Neural cell (in vitro differentiated cells): ENCODE measurements at regions not wholly inside any gene's neighbourhood (a gene's known extent, or its start where the extent isn't known, plus 50 kb on each side); places are given as distances from the start of the nearest gene placed in this dataset.

Experiments
- EP300 ChIP-seq: fragments of 450-650 bp; conservative IDR thresholded peaks from 2 replicates; pipeline ENCODE4 v1.6.1; 2014; ENCODE audit warnings: antibody characterized with exemption, mild to moderate bottlenecking, moderate library complexity; ENCODE audit not compliant: poor library complexity, severe bottlenecking
- EZH2 ChIP-seq: fragments of 200-600, 300-800 bp; shearing (Covaris generic), sonication (generic); IDR thresholded peaks from 2 replicates; pipeline ENCODE4 v1.6.1; 2014; ENCODE audit warnings: antibody characterized with exemption, low read length, borderline replicate concordance, mild to moderate bottlenecking; ENCODE audit not compliant: insufficient read depth, poor library complexity, severe bottlenecking
- MXI1 ChIP-seq: fragments of 450-650 bp; conservative IDR thresholded peaks from 2 replicates; pipeline ENCODE4 v1.6.1; 2014; ENCODE audit warnings: antibody characterized with exemption, mild to moderate bottlenecking; ENCODE audit not compliant: poor library complexity, severe bottlenecking
- POLR2AphosphoS5 ChIP-seq: IDR thresholded peaks from 2 replicates; pipeline ENCODE4 v1.6.1; 2012
- TAF1 ChIP-seq: IDR thresholded peaks from 2 replicates; pipeline ENCODE4 v1.6.1; 2012; ENCODE audit warnings: low read depth
- TF ChIP-seq, protein P1 (sequence below): fragments of 450-650 bp; IDR thresholded peaks from 2 replicates; pipeline ENCODE4 v1.5.1; 2014; ENCODE audit warnings: antibody characterized with exemption, mild to moderate bottlenecking, moderate library complexity; ENCODE audit not compliant: poor library complexity, severe bottlenecking
- TF ChIP-seq, protein P2 (sequence below): IDR thresholded peaks from 2 replicates; pipeline ENCODE4 v1.6.1; 2012; ENCODE audit warnings: borderline replicate concordance

DNA sequence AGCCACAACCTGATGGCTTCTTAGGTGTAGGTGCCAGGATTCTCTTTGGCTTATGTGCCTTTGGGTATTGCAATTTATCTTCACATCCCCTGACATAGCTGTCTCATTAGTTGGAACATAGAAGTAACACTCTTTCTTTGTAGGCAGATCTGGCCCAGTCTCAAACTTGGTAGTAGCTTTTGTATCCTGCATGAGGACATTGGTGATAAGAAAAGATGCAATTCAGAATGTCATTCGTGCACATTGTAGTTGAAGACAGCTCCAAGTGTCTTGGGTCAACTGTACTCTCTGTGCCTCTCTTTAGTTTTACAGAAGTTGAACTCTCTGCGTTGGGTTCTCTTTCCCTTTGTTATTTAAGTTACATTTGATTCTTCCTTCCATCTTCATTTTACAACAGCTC lies 69.6 kb upstream of the BCL11A start:
- TF ChIP-seq, protein P1, sequence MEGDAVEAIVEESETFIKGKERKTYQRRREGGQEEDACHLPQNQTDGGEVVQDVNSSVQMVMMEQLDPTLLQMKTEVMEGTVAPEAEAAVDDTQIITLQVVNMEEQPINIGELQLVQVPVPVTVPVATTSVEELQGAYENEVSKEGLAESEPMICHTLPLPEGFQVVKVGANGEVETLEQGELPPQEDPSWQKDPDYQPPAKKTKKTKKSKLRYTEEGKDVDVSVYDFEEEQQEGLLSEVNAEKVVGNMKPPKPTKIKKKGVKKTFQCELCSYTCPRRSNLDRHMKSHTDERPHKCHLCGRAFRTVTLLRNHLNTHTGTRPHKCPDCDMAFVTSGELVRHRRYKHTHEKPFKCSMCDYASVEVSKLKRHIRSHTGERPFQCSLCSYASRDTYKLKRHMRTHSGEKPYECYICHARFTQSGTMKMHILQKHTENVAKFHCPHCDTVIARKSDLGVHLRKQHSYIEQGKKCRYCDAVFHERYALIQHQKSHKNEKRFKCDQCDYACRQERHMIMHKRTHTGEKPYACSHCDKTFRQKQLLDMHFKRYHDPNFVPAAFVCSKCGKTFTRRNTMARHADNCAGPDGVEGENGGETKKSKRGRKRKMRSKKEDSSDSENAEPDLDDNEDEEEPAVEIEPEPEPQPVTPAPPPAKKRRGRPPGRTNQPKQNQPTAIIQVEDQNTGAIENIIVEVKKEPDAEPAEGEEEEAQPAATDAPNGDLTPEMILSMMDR = no peak
- TF ChIP-seq EZH2 (no peak), EP300 (no peak), POLR2AphosphoS5 (no peak), MXI1 (no peak), TAF1 (no peak)
- TF ChIP-seq, protein P2, sequence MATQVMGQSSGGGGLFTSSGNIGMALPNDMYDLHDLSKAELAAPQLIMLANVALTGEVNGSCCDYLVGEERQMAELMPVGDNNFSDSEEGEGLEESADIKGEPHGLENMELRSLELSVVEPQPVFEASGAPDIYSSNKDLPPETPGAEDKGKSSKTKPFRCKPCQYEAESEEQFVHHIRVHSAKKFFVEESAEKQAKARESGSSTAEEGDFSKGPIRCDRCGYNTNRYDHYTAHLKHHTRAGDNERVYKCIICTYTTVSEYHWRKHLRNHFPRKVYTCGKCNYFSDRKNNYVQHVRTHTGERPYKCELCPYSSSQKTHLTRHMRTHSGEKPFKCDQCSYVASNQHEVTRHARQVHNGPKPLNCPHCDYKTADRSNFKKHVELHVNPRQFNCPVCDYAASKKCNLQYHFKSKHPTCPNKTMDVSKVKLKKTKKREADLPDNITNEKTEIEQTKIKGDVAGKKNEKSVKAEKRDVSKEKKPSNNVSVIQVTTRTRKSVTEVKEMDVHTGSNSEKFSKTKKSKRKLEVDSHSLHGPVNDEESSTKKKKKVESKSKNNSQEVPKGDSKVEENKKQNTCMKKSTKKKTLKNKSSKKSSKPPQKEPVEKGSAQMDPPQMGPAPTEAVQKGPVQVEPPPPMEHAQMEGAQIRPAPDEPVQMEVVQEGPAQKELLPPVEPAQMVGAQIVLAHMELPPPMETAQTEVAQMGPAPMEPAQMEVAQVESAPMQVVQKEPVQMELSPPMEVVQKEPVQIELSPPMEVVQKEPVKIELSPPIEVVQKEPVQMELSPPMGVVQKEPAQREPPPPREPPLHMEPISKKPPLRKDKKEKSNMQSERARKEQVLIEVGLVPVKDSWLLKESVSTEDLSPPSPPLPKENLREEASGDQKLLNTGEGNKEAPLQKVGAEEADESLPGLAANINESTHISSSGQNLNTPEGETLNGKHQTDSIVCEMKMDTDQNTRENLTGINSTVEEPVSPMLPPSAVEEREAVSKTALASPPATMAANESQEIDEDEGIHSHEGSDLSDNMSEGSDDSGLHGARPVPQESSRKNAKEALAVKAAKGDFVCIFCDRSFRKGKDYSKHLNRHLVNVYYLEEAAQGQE = no peak
